ENCODE measurements at regions not wholly inside any gene's neighbourhood (a gene's known extent, or its start where the extent isn't known, plus 50 kb on each side); places are given as distances from the start of the nearest gene placed in this dataset.

- no peak for TF ChIP-seq CTCF (IDR thresholded peaks at IDR 0.05)
- no peak for TF ChIP-seq POLR2AphosphoS5 (IDR thresholded peaks at IDR 0.05)
Observed at GRCh38 chr12:115507951-115508722, 769.4 kb downstream of the MED13L start.
